ENCODE measurements at regions not wholly inside any gene's neighbourhood (a gene's known extent, or its start where the extent isn't known, plus 50 kb on each side); places are given as distances from the start of the nearest gene placed in this dataset.
A peak's percentile ranks its signal among the peaks of the same experiment; 100 is the strongest.

DNA sequence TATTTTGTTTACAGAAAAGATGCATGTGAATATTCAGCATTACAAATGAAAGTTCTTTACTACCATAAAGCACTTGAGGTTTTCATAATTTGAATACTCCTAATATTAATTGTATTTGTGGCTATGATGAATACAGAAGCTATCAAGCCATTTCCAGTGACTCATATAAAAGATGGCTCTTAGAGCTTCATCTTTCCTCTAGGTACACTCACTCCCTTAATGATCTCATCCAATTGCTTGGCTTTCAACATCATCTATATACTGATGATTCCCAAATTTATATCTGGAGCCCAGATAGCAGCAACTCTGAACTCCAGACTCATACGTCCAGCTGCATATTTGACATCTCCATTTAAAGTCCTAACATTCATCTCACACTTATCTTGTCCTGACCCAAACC, 183.4 kb upstream of the FAM241A start:
- Histone ChIP-seq H3K27me3 (ENCODE audit: insufficient read depth, low read depth, severe bottlenecking) (no peaks in the 10 kb centered on the region), H3K36me3 (no peaks in the 10 kb centered on the region; the same call in 1 of the 2 replicates), H3K27ac (peak overlapping the region; percentile 18), H3K9me3 (ENCODE audit: severe bottlenecking) (peaks cover 8% of the 10 kb centered on the region), H3K4me3 (ENCODE audit: low read depth, low read length) (no peak overlapping the region)
- no peak for DNase-seq
- no peak for TF ChIP-seq CTCF (IDR thresholded peaks at IDR 0.05; ENCODE audit: low read depth, low read length)

DNA sequence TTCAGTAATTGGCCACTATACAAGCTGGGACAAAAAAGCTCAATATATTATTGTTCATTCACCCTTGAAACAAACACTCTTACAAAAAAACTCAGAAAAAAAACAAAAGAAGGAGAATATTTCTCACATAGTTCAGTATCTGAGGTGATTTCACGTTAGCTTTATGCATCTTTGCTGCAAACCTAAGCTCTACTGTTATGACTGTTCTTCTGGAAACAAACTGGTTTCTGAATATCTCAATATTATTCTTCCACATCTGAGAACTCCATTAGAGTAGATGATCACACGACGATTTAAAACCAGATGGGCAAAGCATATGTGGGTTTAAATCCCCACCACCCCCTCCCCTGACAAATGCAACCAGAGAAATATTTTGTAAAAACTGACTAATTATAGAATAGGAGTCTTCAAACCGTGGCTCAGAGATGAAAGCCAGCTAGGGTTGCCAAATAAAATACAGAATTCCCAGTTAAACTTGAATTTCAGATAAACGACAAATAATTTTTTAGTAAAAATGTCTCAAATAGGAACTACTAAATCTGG, 182.0 kb upstream of the FAM241A start:
- H3K27me3 ChIP-seq (ENCODE audit: insufficient read depth, low read depth, severe bottlenecking), result no peaks in the 10 kb centered on the region
- DNase-seq, result no peak
- no peaks in the 10 kb centered on the region; the same call in 1 of the 2 replicates for H3K36me3 ChIP-seq
- peaks cover 8% of the 10 kb centered on the region for H3K9me3 ChIP-seq (ENCODE audit: severe bottlenecking)
- no peak overlapping the region for H3K4me3 ChIP-seq (ENCODE audit: low read depth, low read length)
- H3K27ac ChIP-seq, result peak overlapping the region; percentile 18
- no peak for TF ChIP-seq CTCF (IDR thresholded peaks at IDR 0.05; ENCODE audit: low read depth, low read length)

- H3K4me3 ChIP-seq (ENCODE audit: low read depth, low read length), result no peak overlapping the region
- TF ChIP-seq CTCF (IDR thresholded peaks at IDR 0.05; ENCODE audit: low read depth, low read length), result no peak
- peaks cover 35% of the 10 kb centered on the region for H3K9me3 ChIP-seq (ENCODE audit: severe bottlenecking)
- no peak for DNase-seq
- H3K27ac ChIP-seq, result no peak overlapping the region
- peaks cover 13% of the 10 kb centered on the region for H3K36me3 ChIP-seq
- no peaks in the 10 kb centered on the region for H3K27me3 ChIP-seq (ENCODE audit: insufficient read depth, low read depth, severe bottlenecking)
These were observed 167.8 kb upstream of the FAM241A start for GRCh38 chr4:111977419-111977965.

DNA sequence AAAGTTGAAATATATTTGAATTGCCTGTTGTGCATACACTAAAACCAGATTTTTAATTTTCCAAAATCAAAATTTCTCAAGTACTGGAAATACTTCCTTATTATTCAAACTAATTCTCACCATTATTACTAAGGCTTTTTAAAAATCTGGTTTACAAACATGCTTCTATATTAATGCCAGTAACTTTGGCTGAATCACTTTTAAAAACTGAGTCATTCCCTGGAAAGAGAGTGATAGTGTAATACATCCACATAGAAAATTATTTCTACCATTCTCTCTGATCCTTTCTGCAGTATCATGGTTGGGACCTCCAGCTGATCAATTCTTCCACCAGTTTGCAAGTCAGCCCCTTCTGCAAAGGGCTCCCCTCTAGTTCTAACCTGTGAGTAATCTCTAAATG, 165.3 kb upstream of the FAM241A start:
- Histone ChIP-seq H3K4me3 (ENCODE audit: low read depth, low read length) (no peak overlapping the region), H3K36me3 (peaks cover 23% of the 10 kb centered on the region), H3K27me3 (ENCODE audit: insufficient read depth, low read depth, severe bottlenecking) (no peaks in the 10 kb centered on the region), H3K27ac (no peak overlapping the region), H3K9me3 (ENCODE audit: severe bottlenecking) (peaks cover 24% of the 10 kb centered on the region)
- no peak for DNase-seq
- no peak for TF ChIP-seq CTCF (IDR thresholded peaks at IDR 0.05; ENCODE audit: low read depth, low read length)

GRCh38 chr4:111982089-111982488, 163.2 kb upstream of the FAM241A start:
- no peak overlapping the region for H3K27ac ChIP-seq
- peaks cover 19% of the 10 kb centered on the region for H3K36me3 ChIP-seq
- no peak for DNase-seq
- no peak for TF ChIP-seq CTCF (IDR thresholded peaks at IDR 0.05; ENCODE audit: low read depth, low read length)
- no peaks in the 10 kb centered on the region for H3K27me3 ChIP-seq (ENCODE audit: insufficient read depth, low read depth, severe bottlenecking)
- no peak overlapping the region for H3K4me3 ChIP-seq (ENCODE audit: low read depth, low read length)
- H3K9me3 ChIP-seq (ENCODE audit: severe bottlenecking), result peaks cover 4% of the 10 kb centered on the region

Data from WERI-Rb-1 (cell line).